Kidney glomerular epithelial cell (primary cell): ENCODE measurements at regions not wholly inside any gene's neighbourhood (a gene's known extent, or its start where the extent isn't known, plus 50 kb on each side); places are given as distances from the start of the nearest gene placed in this dataset.
"Not testable (repeated sequence)": the region's sequence is repeated elsewhere in the genome, so short reads cannot be mapped to it uniquely, and the experiment has no call there.

Experiments used
- DNase-seq: peaks from one replicate; lab custom pipeline; 2025; lab: John Stamatoyannopoulos, UW

- peak; percentile 63 for DNase-seq
Observed at GRCh38 chr4:181007751-181008150, 1235.5 kb upstream of the TENM3 start.

GRCh38 chr4:181008164-181008563 is 1235.0 kb upstream of the TENM3 start:
- peak; percentile 86 for DNase-seq

GRCh38 chr4:181013162-181013561 is 1230.0 kb upstream of the TENM3 start:
- DNase-seq = no peak

DNA sequence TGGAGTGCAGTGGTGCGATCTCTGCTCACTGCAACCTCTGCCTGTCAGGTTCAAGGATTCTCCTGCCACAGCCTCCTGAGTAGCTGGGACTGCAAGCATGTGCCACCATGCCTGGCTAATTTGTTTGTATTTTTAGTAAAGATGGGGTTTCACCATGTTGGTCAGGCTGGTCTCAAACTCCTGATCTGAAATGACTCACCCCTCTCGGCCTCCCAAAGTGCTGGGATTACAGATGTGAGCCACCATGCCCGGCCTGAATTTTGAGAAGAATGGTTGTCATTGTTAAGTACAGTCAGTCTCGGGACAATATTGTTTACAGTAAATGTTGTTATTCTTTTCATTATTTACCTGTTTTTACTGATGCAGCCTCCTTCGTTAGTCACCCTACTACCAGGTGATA is 1226.2 kb upstream of the TENM3 start:
- no peak for DNase-seq

DNA sequence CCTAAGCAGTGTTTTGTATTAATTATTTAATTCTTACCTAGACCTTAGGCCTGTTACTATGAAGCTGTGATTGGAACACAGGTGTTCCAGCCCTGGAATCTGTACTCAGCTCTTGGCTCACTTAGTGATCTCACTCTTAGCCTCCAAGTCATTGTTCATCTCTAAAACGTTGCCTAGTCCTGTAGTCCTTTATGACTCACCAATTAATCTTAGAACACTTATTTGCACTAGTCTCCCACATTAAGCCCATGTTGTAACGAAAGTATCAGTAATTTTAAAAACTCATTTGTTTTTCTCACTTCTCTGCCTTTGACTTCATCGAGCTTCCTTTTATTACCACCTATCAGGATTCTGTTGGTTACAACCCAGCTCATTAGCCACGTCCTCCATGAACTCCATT is 1224.7 kb upstream of the TENM3 start:
- DNase-seq = no peak

GRCh38 chr4:181018913-181019312 is 1224.3 kb upstream of the TENM3 start:
- DNase-seq = no peak

DNA sequence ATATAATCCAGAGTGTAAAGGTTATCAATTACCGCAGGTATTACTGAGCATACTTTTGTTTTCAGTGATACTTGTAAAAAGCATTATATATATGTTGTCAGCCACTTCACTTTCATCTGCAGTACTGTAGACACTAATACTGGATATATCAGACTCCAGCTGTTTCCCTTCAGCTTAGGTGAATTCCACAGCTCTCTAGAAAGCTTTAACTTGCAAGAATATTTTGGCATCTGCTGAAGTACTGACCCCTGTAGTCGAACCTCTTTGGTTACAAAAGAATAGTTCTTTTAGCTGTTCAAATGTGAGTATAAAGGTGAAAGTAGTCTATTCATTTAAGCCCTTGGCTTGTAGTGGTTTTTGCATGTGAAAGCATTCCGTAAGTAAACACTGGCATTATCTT is 1222.7 kb upstream of the TENM3 start:
- DNase-seq = no peak

- DNase-seq = no peak
Observed at GRCh38 chr4:181021213-181021612, 1222.0 kb upstream of the TENM3 start.

- not testable (repeated sequence) for DNase-seq
Observed at GRCh38 chr4:181030135-181030921, 1212.9 kb upstream of the TENM3 start.

DNA sequence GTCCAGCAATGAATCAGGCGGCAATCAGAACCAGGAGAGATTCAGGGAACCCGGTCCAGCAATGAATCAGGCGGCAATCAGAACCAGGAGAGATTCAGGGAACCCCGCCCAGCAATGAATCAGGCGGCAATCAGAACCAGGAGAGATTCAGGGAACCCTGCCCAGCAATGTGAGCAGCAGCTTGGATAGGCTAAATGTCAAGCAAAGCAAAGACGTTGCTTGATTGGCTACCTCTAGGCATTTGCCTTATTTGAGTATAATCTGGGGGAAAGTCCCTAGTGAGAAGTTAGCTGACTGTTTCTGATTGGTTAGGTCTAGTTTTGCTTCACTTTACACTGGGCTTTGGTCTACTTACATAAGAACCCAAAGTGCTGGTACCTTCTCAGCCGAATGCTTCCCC is 1212.2 kb upstream of the TENM3 start:
- no peak for DNase-seq

- no peak for DNase-seq
Observed at GRCh38 chr4:181043486-181043885, 1199.7 kb upstream of the TENM3 start.

DNA sequence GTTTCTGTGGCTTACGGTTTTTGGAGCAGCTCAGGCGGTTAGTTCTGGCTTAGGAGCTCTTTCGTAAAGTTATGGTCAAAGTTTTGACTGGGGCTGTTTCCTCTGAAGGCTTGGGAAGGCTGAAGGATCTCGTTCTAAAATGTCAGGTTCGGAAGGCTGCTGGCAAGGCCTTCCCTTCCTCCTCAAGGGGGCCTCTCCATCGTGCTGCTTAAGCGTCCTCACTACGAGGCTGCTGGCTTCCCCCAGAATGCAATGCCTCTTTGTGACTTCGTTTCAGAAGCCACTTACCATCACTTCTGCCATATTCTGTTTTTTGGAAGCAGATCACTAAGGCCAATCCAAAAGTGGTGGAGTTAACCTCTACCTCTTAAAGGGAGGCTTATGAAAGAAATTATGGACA is 1196.4 kb upstream of the TENM3 start:
- no peak for DNase-seq

- DNase-seq = no peak
Observed at GRCh38 chr4:181051931-181052330, 1191.3 kb upstream of the TENM3 start.

GRCh38 chr4:181061787-181062186 is 1181.4 kb upstream of the TENM3 start:
- no peak for DNase-seq

GRCh38 chr4:181063212-181063611 is 1180.0 kb upstream of the TENM3 start:
- no peak for DNase-seq

DNA sequence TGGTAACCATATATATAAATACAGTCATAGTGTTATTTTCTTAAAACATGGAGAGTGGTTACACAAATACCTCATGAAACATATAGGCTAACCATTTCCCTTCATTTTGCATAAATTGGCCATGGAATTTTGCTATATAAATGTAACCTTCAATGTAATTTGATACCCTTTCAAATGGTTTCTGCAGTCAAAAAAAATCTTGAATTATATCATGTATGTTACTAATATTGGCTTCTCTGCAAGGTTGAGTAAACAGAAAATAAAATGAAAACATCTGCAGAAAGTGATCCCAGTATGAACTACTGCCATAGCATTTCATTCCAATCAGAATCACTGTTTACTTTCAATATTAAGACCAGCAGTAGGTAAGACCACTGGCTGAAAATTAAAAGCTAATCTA is 1165.9 kb upstream of the TENM3 start:
- no peak for DNase-seq

- DNase-seq = peak; percentile 15
Observed at GRCh38 chr4:181078196-181078595, 1165.0 kb upstream of the TENM3 start.

GRCh38 chr4:181083757-181084361 is 1159.3 kb upstream of the TENM3 start:
- DNase-seq = no peak

GRCh38 chr4:181085557-181085956 is 1157.6 kb upstream of the TENM3 start:
- DNase-seq = no peak

- DNase-seq = no peak
Observed at GRCh38 chr4:181105487-181105886, 1137.7 kb upstream of the TENM3 start.

DNA sequence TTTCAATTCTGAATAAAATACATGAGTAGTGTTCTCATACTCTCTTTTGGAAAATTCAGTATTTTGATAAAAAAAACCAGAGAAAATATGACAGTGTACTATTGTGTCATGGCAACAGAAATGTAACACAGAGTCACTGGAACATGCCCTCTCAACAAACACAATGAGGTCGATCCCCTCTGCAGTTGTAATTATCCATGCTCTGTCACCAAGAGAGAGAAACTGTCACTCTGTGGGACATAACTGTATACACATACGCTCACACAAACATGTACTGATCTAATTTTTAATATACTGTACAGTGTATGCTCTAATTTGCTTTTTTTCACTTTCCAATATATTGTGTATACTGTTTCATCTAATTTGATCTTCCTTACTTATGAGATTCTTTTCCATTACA is 1136.8 kb upstream of the TENM3 start:
- DNase-seq = no peak

GRCh38 chr4:181108237-181108636 is 1135.0 kb upstream of the TENM3 start:
- DNase-seq = no peak

GRCh38 chr4:181119186-181119585 is 1124.0 kb upstream of the TENM3 start:
- DNase-seq = no peak

DNA sequence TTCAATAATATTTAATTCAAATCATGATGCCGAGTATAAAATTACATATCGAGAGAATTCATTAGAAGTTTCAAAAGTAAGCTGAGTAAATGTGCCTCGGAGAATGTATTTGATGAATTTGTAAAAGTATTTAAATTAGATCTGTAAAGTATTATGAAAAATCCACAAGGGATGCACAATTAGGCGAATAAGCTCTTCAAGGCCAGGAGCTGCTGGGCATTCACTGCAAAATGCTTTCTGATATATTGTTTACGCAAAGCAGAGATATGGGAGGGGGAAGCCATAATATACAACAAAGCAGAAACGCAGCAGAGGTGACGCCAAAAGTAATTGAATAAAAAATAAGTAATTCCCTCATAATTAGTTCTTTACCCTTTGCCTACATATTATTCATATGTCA is 1121.5 kb upstream of the TENM3 start:
- no peak for DNase-seq
